ENCODE measurements at regions not wholly inside any gene's neighbourhood (a gene's known extent, or its start where the extent isn't known, plus 50 kb on each side); places are given as distances from the start of the nearest gene placed in this dataset.
"Not testable (repeated sequence)": the region's sequence is repeated elsewhere in the genome, so short reads cannot be mapped to it uniquely, and the experiment has no call there.

DNA sequence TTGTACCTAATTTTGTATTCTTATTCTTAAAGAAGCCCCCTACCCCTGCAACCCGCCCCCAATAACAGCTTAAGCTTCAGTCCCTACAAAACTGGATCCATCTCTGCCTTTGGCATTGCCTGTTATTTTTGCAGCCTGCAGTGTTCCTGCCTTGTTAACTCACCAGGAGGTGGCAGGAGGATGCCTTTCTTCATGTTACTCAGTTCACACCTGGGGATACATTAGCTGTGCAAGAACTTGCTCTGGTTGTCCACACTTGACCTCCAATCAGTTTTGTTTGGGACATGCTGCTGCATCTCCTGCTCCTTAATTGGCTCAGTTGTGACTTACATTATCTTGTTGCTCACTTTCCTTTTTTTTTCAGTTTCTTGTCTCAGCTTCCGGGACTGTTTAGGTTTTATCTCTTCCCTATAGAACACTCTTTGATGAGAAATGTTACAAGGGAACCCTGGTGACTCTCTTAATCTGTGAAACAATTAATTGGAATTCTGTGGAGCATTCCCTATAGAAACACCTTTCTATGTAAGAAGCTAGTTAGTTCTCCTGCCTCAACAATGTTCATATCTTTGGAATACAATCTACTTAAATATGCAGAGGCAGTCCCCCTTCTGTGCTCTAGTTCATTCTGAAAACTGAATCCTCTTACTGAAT, 467.7 kb upstream of the ACO1 start:
- Histone ChIP-seq H3K9me2 (replicated peaks; ENCODE audit: control insufficient read depth, low read length) (no peaks in the 10 kb centered on the region), H3K27ac (ENCODE audit: low read depth, low read length) (no peak overlapping the region), H3K9me3 (ENCODE audit: control insufficient read depth, insufficient read depth, low read length) (no peaks in the 10 kb centered on the region), H3K27me3 (ENCODE audit: control insufficient read depth, low read length) (no peaks in the 10 kb centered on the region), H3F3A (ENCODE audit: control insufficient read depth, insufficient read depth) (no peaks in the 10 kb centered on the region), H4K20me1 (ENCODE audit: control insufficient read depth, insufficient read depth, low read depth, low read length) (no peaks in the 10 kb centered on the region), H3K79me2 (ENCODE audit: control insufficient read depth, low read length) (no peaks in the 10 kb centered on the region), H3K4me3 (ENCODE audit: low read length) (no peak overlapping the region), H3K4me2 (ENCODE audit: low read length) (no peak overlapping the region), H3K36me3 (ENCODE audit: control insufficient read depth, low read length) (no peaks in the 10 kb centered on the region), H3K4me1 (ENCODE audit: control insufficient read depth, low read length) (no peaks in the 10 kb centered on the region)
- TF ChIP-seq, protein P1, sequence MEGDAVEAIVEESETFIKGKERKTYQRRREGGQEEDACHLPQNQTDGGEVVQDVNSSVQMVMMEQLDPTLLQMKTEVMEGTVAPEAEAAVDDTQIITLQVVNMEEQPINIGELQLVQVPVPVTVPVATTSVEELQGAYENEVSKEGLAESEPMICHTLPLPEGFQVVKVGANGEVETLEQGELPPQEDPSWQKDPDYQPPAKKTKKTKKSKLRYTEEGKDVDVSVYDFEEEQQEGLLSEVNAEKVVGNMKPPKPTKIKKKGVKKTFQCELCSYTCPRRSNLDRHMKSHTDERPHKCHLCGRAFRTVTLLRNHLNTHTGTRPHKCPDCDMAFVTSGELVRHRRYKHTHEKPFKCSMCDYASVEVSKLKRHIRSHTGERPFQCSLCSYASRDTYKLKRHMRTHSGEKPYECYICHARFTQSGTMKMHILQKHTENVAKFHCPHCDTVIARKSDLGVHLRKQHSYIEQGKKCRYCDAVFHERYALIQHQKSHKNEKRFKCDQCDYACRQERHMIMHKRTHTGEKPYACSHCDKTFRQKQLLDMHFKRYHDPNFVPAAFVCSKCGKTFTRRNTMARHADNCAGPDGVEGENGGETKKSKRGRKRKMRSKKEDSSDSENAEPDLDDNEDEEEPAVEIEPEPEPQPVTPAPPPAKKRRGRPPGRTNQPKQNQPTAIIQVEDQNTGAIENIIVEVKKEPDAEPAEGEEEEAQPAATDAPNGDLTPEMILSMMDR (IDR thresholded peaks at IDR 0.05; ENCODE audit: low read depth, low read length, poor library complexity, severe bottlenecking): no peak
- TF ChIP-seq EZH2phosphoT487 (IDR thresholded peaks at IDR 0.05; ENCODE audit: borderline replicate concordance, low read length): no peak

DNA sequence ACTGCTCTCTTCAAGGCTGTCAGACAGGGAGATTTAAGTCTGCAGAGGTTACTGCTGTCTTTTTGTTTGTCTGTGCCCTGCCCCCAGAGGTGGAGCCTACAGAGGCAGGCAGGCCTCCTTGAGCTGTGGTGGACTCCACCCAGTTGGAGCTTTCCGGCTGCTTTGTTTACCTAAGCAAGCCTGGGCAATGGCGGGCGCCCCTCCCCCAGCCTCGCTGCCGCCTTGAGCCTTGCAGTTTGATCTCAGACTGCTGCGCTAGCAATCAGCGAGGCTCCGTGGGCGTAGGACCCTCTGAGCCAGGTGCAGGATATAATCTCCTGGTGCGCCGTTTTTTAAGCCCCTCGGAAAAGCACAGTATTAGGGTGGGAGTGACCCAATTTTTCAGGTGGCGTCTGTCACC, 446.7 kb upstream of the ACO1 start:
- not testable (repeated sequence) for H3K79me2 ChIP-seq (ENCODE audit: control insufficient read depth, low read length); H3K4me1 ChIP-seq (ENCODE audit: control insufficient read depth, low read length); H3K36me3 ChIP-seq (ENCODE audit: control insufficient read depth, low read length); H3K27me3 ChIP-seq (ENCODE audit: control insufficient read depth, low read length); H3K27ac ChIP-seq (ENCODE audit: low read depth, low read length); H3F3A ChIP-seq (ENCODE audit: control insufficient read depth, insufficient read depth); H3K9me2 ChIP-seq (replicated peaks; ENCODE audit: control insufficient read depth, low read length); H4K20me1 ChIP-seq (ENCODE audit: control insufficient read depth, insufficient read depth, low read depth, low read length); H3K9me3 ChIP-seq (ENCODE audit: control insufficient read depth, insufficient read depth, low read length); H3K4me2 ChIP-seq (ENCODE audit: low read length); H3K4me3 ChIP-seq (ENCODE audit: low read length)

DNA sequence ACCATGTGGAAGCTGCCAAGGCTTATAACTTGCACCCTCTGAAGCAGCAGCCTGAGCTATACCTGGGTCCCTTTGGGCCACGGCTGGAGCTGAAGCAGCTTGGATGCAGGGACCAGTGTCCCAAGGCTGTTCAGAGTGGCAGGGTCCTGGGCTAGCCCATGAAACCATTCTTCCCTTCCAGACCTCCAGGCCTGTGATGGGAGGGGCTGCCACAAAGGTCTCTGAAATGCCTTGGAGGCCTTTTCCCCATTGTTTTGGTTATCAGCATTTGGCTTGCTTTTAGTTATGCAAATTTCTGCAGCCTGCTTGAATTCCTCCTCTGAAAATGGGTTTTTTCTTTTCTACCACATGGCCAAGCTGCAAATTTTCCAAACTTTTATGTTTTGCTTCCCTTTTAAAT, 433.7 kb upstream of the ACO1 start:
- no peaks in the 10 kb centered on the region for H3K9me2 ChIP-seq (replicated peaks; ENCODE audit: control insufficient read depth, low read length)
- no peaks in the 10 kb centered on the region for H3K4me1 ChIP-seq (ENCODE audit: control insufficient read depth, low read length)
- no peaks in the 10 kb centered on the region for H3K36me3 ChIP-seq (ENCODE audit: control insufficient read depth, low read length)
- H3K27me3 ChIP-seq (ENCODE audit: control insufficient read depth, low read length): no peaks in the 10 kb centered on the region
- no peak overlapping the region for H3K27ac ChIP-seq (ENCODE audit: low read depth, low read length)
- no peaks in the 10 kb centered on the region for H3K79me2 ChIP-seq (ENCODE audit: control insufficient read depth, low read length)
- no peak overlapping the region for H3K4me3 ChIP-seq (ENCODE audit: low read length)
- H3F3A ChIP-seq (ENCODE audit: control insufficient read depth, insufficient read depth): no peaks in the 10 kb centered on the region
- no peak for TF ChIP-seq EZH2phosphoT487 (IDR thresholded peaks at IDR 0.05; ENCODE audit: borderline replicate concordance, low read length)
- TF ChIP-seq, protein P1 (IDR thresholded peaks at IDR 0.05; ENCODE audit: low read depth, low read length, poor library complexity, severe bottlenecking): no peak
- H4K20me1 ChIP-seq (ENCODE audit: control insufficient read depth, insufficient read depth, low read depth, low read length): no peaks in the 10 kb centered on the region
- H3K9me3 ChIP-seq (ENCODE audit: control insufficient read depth, insufficient read depth, low read length): no peaks in the 10 kb centered on the region
- H3K4me2 ChIP-seq (ENCODE audit: low read length): no peak overlapping the region

DNA sequence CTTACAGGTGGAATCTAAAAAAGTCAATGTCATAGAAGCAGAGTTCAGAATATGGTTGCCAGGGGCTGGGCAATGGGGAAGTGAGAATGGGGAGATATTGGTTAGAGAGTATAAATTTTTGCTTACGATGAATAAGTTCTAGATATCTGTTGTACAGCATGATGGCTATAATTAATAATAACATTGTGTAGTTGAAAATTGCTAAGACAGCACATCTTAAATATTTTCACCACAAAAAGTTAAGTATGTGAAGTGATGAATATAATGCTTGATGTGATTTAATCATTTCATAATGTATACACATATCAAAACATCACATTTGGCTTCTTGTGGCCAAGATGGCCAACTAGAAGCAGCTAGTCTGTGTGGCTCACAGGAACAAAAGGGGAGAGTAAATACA, 425.9 kb upstream of the ACO1 start:
- no peaks in the 10 kb centered on the region for H3F3A ChIP-seq (ENCODE audit: control insufficient read depth, insufficient read depth)
- H3K4me3 ChIP-seq (ENCODE audit: low read length): no peak overlapping the region
- no peaks in the 10 kb centered on the region for H4K20me1 ChIP-seq (ENCODE audit: control insufficient read depth, insufficient read depth, low read depth, low read length)
- H3K4me1 ChIP-seq (ENCODE audit: control insufficient read depth, low read length): no peaks in the 10 kb centered on the region
- H3K9me2 ChIP-seq (replicated peaks; ENCODE audit: control insufficient read depth, low read length): no peaks in the 10 kb centered on the region
- H3K79me2 ChIP-seq (ENCODE audit: control insufficient read depth, low read length): no peaks in the 10 kb centered on the region
- H3K9me3 ChIP-seq (ENCODE audit: control insufficient read depth, insufficient read depth, low read length): no peaks in the 10 kb centered on the region; the same call in 1 of the 2 replicates
- no peaks in the 10 kb centered on the region for H3K27me3 ChIP-seq (ENCODE audit: control insufficient read depth, low read length)
- TF ChIP-seq, protein P1 (IDR thresholded peaks at IDR 0.05; ENCODE audit: low read depth, low read length, poor library complexity, severe bottlenecking): no peak
- TF ChIP-seq EZH2phosphoT487 (IDR thresholded peaks at IDR 0.05; ENCODE audit: borderline replicate concordance, low read length): no peak
- no peaks in the 10 kb centered on the region for H3K36me3 ChIP-seq (ENCODE audit: control insufficient read depth, low read length)
- no peak overlapping the region for H3K4me2 ChIP-seq (ENCODE audit: low read length)
- H3K27ac ChIP-seq (ENCODE audit: low read depth, low read length): no peak overlapping the region

All from DOHH2 (cell line).